Caco-2 (cell line): ENCODE measurements at regions not wholly inside any gene's neighbourhood (a gene's known extent, or its start where the extent isn't known, plus 50 kb on each side); places are given as distances from the start of the nearest gene placed in this dataset.

Experiments used
- BruUV-seq: library from RNA; stranded (reverse); fragments of 400-500 nt; replicated peaks from 2 replicates; lab custom pipeline; 2021; lab: Mats Ljungman, UMichigan
- CTCF ChIA-PET: fragments of 300-600 bp; sonication (Branson Sonifier 250); formaldehyde crosslinking; loops from one replicate; lab custom pipeline; 2022; ENCODE audit warnings: antibody characterized with exemption; lab: Charles Lee
- POLR2A ChIA-PET: fragments of 300-600 bp; sonication (Branson Sonifier 250); formaldehyde crosslinking; loops from one replicate; lab custom pipeline; 2022; ENCODE audit warnings: antibody characterized with exemption; lab: Charles Lee
- DNase-seq, 2 experiments: peaks; one replicate each; pipeline versions ENCODE4 v3.0.0 to v3.0.0-alpha.2; 2020 to 2022
- H3K27me3 ChIP-seq: replicated peaks from 2 replicates; pipeline ENCODE4 v1.6.0; 2011; ENCODE audit warnings: low read length; ENCODE audit not compliant: control insufficient read depth, insufficient read depth
- H3K36me3 ChIP-seq: 2 replicates; pipeline ENCODE4 v1.5.1; 2011; ENCODE audit warnings: low read length; ENCODE audit not compliant: control insufficient read depth, insufficient read depth
- H3K4me1 ChIP-seq: fragments of 250-450 bp; sonication (Bioruptor Pico); 2 replicates; pipeline ENCODE4 v1.5.1; 2020; ENCODE audit warnings: mild to moderate bottlenecking
- H3K4me3 ChIP-seq: 2 replicates; pipeline ENCODE4 v1.5.1; 2011; ENCODE audit warnings: low read depth, mild to moderate bottlenecking, control low read depth, low read length
- H3K9me3 ChIP-seq: fragments of 250-450 bp; sonication (Bioruptor Pico); 2 replicates; pipeline ENCODE4 v1.5.1; 2020; ENCODE audit warnings: mild to moderate bottlenecking, moderate library complexity
- H3K27ac Mint-ChIP-seq: one replicate; pipeline ENCODE4 v1.8.0; 2022; ENCODE audit warnings: mixed read lengths; ENCODE audit not compliant: unreplicated experiment
- H3K27me3 Mint-ChIP-seq: one replicate; pipeline ENCODE4 v1.8.0; 2022; ENCODE audit warnings: mixed read lengths; ENCODE audit not compliant: insufficient read depth, unreplicated experiment
- H3K36me3 Mint-ChIP-seq: one replicate; pipeline ENCODE4 v1.8.0; 2022; ENCODE audit warnings: mild to moderate bottlenecking, mixed read lengths; ENCODE audit not compliant: insufficient read depth, unreplicated experiment
- H3K4me1 Mint-ChIP-seq: one replicate; pipeline ENCODE4 v1.8.0; 2022; ENCODE audit warnings: low read depth, mixed read lengths; ENCODE audit not compliant: unreplicated experiment
- H3K4me3 Mint-ChIP-seq: one replicate; pipeline ENCODE4 v1.8.0; 2022; ENCODE audit warnings: mild to moderate bottlenecking, moderate library complexity, mixed read lengths; ENCODE audit not compliant: unreplicated experiment
- H3K9me3 Mint-ChIP-seq: one replicate; pipeline ENCODE4 v1.8.0; 2022; ENCODE audit warnings: mixed read lengths; ENCODE audit not compliant: unreplicated experiment
- CTCF ChIP-seq, 2 experiments: fragments of 200-600 bp in 1 of 2; IDR thresholded peaks; 1 replicate in 1 of 2; 2 replicates in 1 of 2; pipeline versions ENCODE4 v1.5.1 to v1.8.0; 2011 to 2022; ENCODE audit warnings: antibody characterized with exemption in 1 of 2, control low read depth in 1 of 2, inconsistent platforms in 1 of 2, low read depth in 1 of 2, low read length in 1 of 2, mild to moderate bottlenecking in 1 of 2, moderate library complexity in 1 of 2; ENCODE audit not compliant: insufficient read depth in 1 of 2, severe bottlenecking in 1 of 2, unreplicated experiment in 1 of 2
- intact Hi-C: fragments of 100-400 bp; cut with micrococcal nuclease; formaldehyde crosslinking; loops from one replicate; pipeline ENCODE4 v1.10.0; 2022; ENCODE audit not compliant: unreplicated experiment

GRCh38 chr3:148068466-148068865, 629.2 kb upstream of the AGTR1 start:
- intact Hi-C loops: no loop called here
- no peaks in the 10 kb centered on the region for H3K36me3 Mint-ChIP-seq
- no peak overlapping the region for H3K4me3 Mint-ChIP-seq
- Histone ChIP-seq H3K9me3 (no peaks in the 10 kb centered on the region), H3K27me3 (no peaks in the 10 kb centered on the region), H3K36me3 (no peaks in the 10 kb centered on the region), H3K4me3 (no peak overlapping the region), H3K4me1 (no peaks in the 10 kb centered on the region)
- BruUV-seq: no TSS peak
- DNase-seq: no peak
- no peak overlapping the region for H3K27ac Mint-ChIP-seq
- POLR2A ChIA-PET: no interaction called here
- H3K4me1 Mint-ChIP-seq: no peaks in the 10 kb centered on the region
- no peak for TF ChIP-seq CTCF (IDR thresholded peaks at IDR 0.05; ENCODE audit: insufficient read depth in 1 of 2, low read depth in 1 of 2, low read length in 1 of 2, severe bottlenecking in 1 of 2, unreplicated experiment in 1 of 2)
- H3K9me3 Mint-ChIP-seq: no peaks in the 10 kb centered on the region
- no peaks in the 10 kb centered on the region for H3K27me3 Mint-ChIP-seq
- CTCF ChIA-PET: no interaction called here

GRCh38 chr3:148070041-148070440, 627.7 kb upstream of the AGTR1 start:
- H3K36me3 ChIP-seq: no peaks in the 10 kb centered on the region
- H3K4me1 Mint-ChIP-seq: no peaks in the 10 kb centered on the region
- H3K36me3 Mint-ChIP-seq: no peaks in the 10 kb centered on the region

GRCh38 chr3:148073721-148074456, 623.8 kb upstream of the AGTR1 start:
- TF ChIP-seq CTCF (IDR thresholded peaks at IDR 0.05; ENCODE audit: insufficient read depth in 1 of 2, low read depth in 1 of 2, low read length in 1 of 2, severe bottlenecking in 1 of 2, unreplicated experiment in 1 of 2): no peak
- Histone ChIP-seq H3K4me1 (no peaks in the 10 kb centered on the region), H3K9me3 (no peaks in the 10 kb centered on the region), H3K36me3 (no peaks in the 10 kb centered on the region), H3K4me3 (no peak overlapping the region), H3K27me3 (no peaks in the 10 kb centered on the region)
- no peak overlapping the region for H3K4me3 Mint-ChIP-seq
- H3K9me3 Mint-ChIP-seq: no peaks in the 10 kb centered on the region
- no peaks in the 10 kb centered on the region for H3K36me3 Mint-ChIP-seq
- DNase-seq: no peak
- no peaks in the 10 kb centered on the region for H3K27me3 Mint-ChIP-seq
- no peaks in the 10 kb centered on the region for H3K4me1 Mint-ChIP-seq
- intact Hi-C loops: no loop called here
- POLR2A ChIA-PET: no interaction called here
- BruUV-seq: no TSS peak
- no peak overlapping the region for H3K27ac Mint-ChIP-seq
- CTCF ChIA-PET: no interaction called here

More at GRCh38 chr3:148070041-148070440, 627.7 kb upstream of the AGTR1 start:
- no TSS peak for BruUV-seq
- ChIA-PET POLR2A (no interaction called here), CTCF (no interaction called here)
- Mint-ChIP-seq H3K27ac (no peak overlapping the region), H3K4me3 (no peak overlapping the region), H3K9me3 (no peaks in the 10 kb centered on the region), H3K27me3 (no peaks in the 10 kb centered on the region)
- TF ChIP-seq CTCF (IDR thresholded peaks at IDR 0.05; ENCODE audit: insufficient read depth in 1 of 2, low read depth in 1 of 2, low read length in 1 of 2, severe bottlenecking in 1 of 2, unreplicated experiment in 1 of 2): no peak
- no peak for DNase-seq
- Histone ChIP-seq H3K27me3 (no peaks in the 10 kb centered on the region), H3K4me1 (no peaks in the 10 kb centered on the region), H3K9me3 (no peaks in the 10 kb centered on the region), H3K4me3 (no peak overlapping the region)
- intact Hi-C loops: no loop called here
